ENCODE measurements at regions not wholly inside any gene's neighbourhood (a gene's known extent, or its start where the extent isn't known, plus 50 kb on each side); places are given as distances from the start of the nearest gene placed in this dataset.

DNA sequence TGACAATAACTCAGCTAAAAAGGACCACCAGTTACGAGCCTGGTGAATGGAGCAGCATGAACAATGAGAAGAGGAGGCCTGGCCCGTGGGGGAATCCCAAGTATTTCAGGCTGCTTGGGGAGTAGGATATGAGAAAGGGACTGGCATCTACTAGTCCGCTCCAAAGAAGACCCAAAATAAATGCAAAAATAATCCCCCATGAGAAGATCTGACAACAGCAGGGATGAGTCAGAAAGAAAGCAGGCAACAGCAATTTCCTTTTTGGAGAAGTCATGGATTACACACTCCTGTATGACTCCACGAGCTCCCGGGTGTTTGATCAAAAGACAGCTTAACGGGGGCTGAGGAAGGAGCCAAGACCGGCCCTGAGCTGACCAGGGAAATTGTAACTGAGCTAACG is 111.4 kb downstream of the SOX11 start:
- DNase-seq: no peak
- Mint-ChIP-seq H3K9me3 (peaks cover 5% of the 10 kb centered on the region in 2 donors), H3K4me3 (no peak overlapping the region), H3K27me3 (no peaks in the 10 kb centered on the region), H3K4me1 (no peaks in the 10 kb centered on the region), H3K27ac (no peak overlapping the region), H3K36me3 (no peaks in the 10 kb centered on the region)
- no peak for ATAC-seq (replicated peaks)

- Mint-ChIP-seq H3K4me1 (no peaks in the 10 kb centered on the region), H3K4me3 (no peak overlapping the region)
Measured at GRCh38 chr2:5818961-5819600, 126.9 kb downstream of the SOX11 start.

GRCh38 chr2:5824126-5824525 is 131.9 kb downstream of the SOX11 start:
- H3K27ac Mint-ChIP-seq: no peak overlapping the region
- no peaks in the 10 kb centered on the region for H3K36me3 Mint-ChIP-seq
- H3K4me1 Mint-ChIP-seq: no peaks in the 10 kb centered on the region
- no peak overlapping the region for H3K4me3 Mint-ChIP-seq
- no peaks in the 10 kb centered on the region for H3K27me3 Mint-ChIP-seq
- ATAC-seq (replicated peaks): no peak
- peaks cover 0 to 9% of the 10 kb centered on the region in 2 donors for H3K9me3 Mint-ChIP-seq
- DNase-seq: no peak

More at GRCh38 chr2:5818961-5819600, 126.9 kb downstream of the SOX11 start:
- ATAC-seq (replicated peaks) (no peak), DNase-seq (no peak)
- Mint-ChIP-seq H3K27me3 (no peaks in the 10 kb centered on the region), H3K36me3 (no peaks in the 10 kb centered on the region), H3K9me3 (peaks cover 0 to 3% of the 10 kb centered on the region in 2 donors), H3K27ac (no peak overlapping the region)

- Mint-ChIP-seq H3K4me1 (no peaks in the 10 kb centered on the region), H3K36me3 (no peaks in the 10 kb centered on the region), H3K4me3 (no peak overlapping the region), H3K9me3 (peaks cover 0 to 9% of the 10 kb centered on the region in 2 donors), H3K27me3 (no peaks in the 10 kb centered on the region), H3K27ac (no peak overlapping the region)
- no peak for ATAC-seq (replicated peaks)
- DNase-seq: no peak
Measured at GRCh38 chr2:5825686-5826085, 133.5 kb downstream of the SOX11 start.

DNA sequence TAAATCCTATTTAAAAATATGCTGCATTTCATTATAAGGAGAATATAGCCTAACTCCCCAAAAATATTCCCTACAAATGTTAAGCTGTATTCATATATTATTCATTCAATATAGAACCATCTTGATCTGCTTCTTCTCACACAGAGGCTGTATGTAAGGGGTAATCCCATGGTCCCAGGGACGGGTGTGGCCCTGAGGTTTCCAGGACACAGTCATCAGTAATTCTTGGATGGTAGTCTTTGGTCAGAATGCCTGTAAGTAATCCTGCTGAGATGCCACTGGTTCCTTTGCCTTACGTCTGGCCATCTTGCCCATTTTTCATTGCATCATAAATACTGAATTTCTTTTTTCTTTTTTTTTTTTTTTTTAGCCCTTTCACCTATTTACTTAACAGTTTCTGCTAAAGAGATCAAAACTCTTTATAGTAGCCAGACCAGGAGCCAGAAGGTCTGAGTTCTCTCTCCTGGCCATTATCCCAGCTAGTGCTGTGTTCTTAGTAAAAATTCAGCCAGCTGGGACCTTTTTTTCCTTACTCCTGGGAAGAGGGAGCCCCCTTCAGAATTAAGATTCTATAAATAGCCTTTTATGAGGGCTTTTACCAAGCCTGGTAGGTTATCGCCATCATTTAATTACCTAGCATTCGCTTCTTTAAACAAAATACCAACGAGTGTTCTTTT is 134.9 kb downstream of the SOX11 start:
- Mint-ChIP-seq H3K36me3 (peaks cover 0 to 2% of the 10 kb centered on the region in 2 donors), H3K4me1 (no peaks in the 10 kb centered on the region), H3K27ac (no peak overlapping the region), H3K9me3 (peaks cover 0 to 11% of the 10 kb centered on the region in 2 donors), H3K27me3 (no peaks in the 10 kb centered on the region), H3K4me3 (no peak overlapping the region)
- no peak for DNase-seq
- no peak for ATAC-seq (replicated peaks)

DNA sequence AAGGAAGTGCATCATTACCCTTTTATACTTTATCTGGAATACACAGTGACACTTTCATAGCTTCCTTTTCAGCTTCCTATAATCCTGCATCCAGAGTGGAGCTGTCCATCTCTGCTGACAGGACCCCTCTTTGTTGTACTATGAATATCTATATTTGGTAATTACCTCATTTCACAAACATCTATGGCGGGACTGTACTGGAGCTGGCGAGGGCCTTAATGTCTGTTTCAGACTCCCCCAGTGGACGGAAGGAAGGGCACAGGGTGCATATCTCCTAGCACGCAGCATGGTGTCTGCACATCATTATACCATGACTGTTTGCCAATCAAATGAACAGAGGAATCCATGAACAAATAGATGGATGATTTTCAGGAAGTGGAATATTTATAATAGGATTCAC is 142.3 kb downstream of the SOX11 start:
- Mint-ChIP-seq H3K27me3 (no peaks in the 10 kb centered on the region), H3K4me1 (no peaks in the 10 kb centered on the region), H3K4me3 (no peak overlapping the region), H3K27ac (no peak overlapping the region), H3K9me3 (peaks cover 0 to 5% of the 10 kb centered on the region in 2 donors), H3K36me3 (peaks cover 0 to 2% of the 10 kb centered on the region in 2 donors)
- DNase-seq (no peak), ATAC-seq (replicated peaks) (no peak)

- Mint-ChIP-seq H3K4me3 (no peak overlapping the region), H3K4me1 (no peaks in the 10 kb centered on the region), H3K9me3 (peaks cover 0 to 1% of the 10 kb centered on the region in 2 donors), H3K27ac (no peak overlapping the region), H3K27me3 (no peaks in the 10 kb centered on the region), H3K36me3 (no peaks in the 10 kb centered on the region)
- DNase-seq (no peak), ATAC-seq (replicated peaks) (no peak)
Measured at GRCh38 chr2:5839550-5839949, 147.4 kb downstream of the SOX11 start.

GRCh38 chr2:5841126-5841525 is 148.9 kb downstream of the SOX11 start:
- H3K4me1 Mint-ChIP-seq: no peaks in the 10 kb centered on the region
- DNase-seq (no peak), ATAC-seq (replicated peaks) (no peak)
- no peak overlapping the region for H3K27ac Mint-ChIP-seq
- H3K9me3 Mint-ChIP-seq: peaks cover 0 to 1% of the 10 kb centered on the region in 2 donors
- H3K27me3 Mint-ChIP-seq: no peaks in the 10 kb centered on the region
- no peak overlapping the region for H3K4me3 Mint-ChIP-seq
- H3K36me3 Mint-ChIP-seq: no peaks in the 10 kb centered on the region

GRCh38 chr2:5842326-5842725 is 150.1 kb downstream of the SOX11 start:
- H3K27ac Mint-ChIP-seq: no peak overlapping the region
- DNase-seq (no peak), ATAC-seq (replicated peaks) (no peak)
- H3K4me3 Mint-ChIP-seq: no peak overlapping the region
- H3K36me3 Mint-ChIP-seq: no peaks in the 10 kb centered on the region
- no peaks in the 10 kb centered on the region for H3K4me1 Mint-ChIP-seq
- H3K27me3 Mint-ChIP-seq: no peaks in the 10 kb centered on the region
- peaks cover 3 to 4% of the 10 kb centered on the region in 2 donors for H3K9me3 Mint-ChIP-seq

DNA sequence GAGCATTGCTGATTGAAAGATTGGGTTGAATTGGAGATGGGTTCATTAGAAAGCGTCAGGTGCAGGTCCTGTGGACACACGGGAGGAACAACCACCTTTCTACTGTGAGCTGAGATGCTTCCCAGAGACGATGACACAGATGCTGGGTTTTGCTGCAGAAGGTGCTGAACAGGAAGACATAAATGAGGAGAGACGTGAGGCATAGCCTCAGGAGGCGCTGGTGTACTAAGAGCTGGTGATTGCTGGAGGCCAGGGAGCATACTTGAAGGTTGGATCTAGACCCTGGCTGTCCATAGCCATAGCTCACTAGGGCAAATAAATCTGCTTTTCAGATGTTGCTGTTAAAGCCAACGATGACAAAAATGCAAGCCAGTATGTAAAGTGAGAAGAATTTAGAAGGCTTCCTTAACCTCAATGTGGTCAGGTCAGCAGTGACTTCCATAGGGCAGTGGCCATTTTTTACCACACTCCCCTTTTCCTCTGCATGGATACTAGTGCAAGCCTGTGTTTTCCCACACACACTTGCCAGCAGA is 153.7 kb downstream of the SOX11 start:
- Mint-ChIP-seq H3K9me3 (peaks cover 3% of the 10 kb centered on the region in 2 donors), H3K27ac (no peak overlapping the region), H3K27me3 (no peaks in the 10 kb centered on the region), H3K36me3 (no peaks in the 10 kb centered on the region), H3K4me1 (no peaks in the 10 kb centered on the region), H3K4me3 (no peak overlapping the region)
- ATAC-seq (replicated peaks): no peak
- no peak for DNase-seq

- Mint-ChIP-seq H3K9me3 (peaks cover 3% of the 10 kb centered on the region in 2 donors), H3K36me3 (no peaks in the 10 kb centered on the region), H3K27me3 (no peaks in the 10 kb centered on the region), H3K4me3 (no peak overlapping the region), H3K4me1 (no peaks in the 10 kb centered on the region), H3K27ac (no peak overlapping the region)
- DNase-seq: no peak
- ATAC-seq (replicated peaks): no peak
Measured at GRCh38 chr2:5846881-5847280, 154.7 kb downstream of the SOX11 start.

- no peak for ATAC-seq (replicated peaks)
- Mint-ChIP-seq H3K27ac (no peak overlapping the region), H3K4me3 (no peak overlapping the region), H3K27me3 (no peaks in the 10 kb centered on the region), H3K9me3 (peaks cover 3 to 4% of the 10 kb centered on the region in 2 donors), H3K36me3 (no peaks in the 10 kb centered on the region), H3K4me1 (no peaks in the 10 kb centered on the region)
- no peak for DNase-seq
Measured at GRCh38 chr2:5849562-5849961, 157.4 kb downstream of the SOX11 start.

DNA sequence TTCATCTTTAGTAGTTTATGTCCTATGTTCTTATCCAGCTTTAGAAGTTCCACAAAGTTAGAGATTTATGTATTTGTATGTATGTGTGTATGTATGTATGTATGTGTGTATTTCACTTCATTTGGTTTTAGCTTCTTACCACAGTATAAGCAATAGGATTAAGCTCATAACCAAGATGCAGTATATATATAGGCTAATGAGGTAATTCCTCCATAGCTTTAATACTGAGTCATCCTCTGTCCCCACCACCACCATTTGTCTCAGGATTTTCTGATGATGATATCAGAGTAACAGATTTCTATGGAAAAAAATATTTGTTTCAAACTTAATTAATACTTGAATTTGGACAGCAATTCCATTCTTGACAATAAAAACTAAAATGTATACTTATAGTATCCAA is 159.2 kb downstream of the SOX11 start:
- Mint-ChIP-seq H3K27me3 (no peaks in the 10 kb centered on the region), H3K36me3 (no peaks in the 10 kb centered on the region), H3K9me3 (peaks cover 2 to 4% of the 10 kb centered on the region in 2 donors), H3K27ac (no peak overlapping the region), H3K4me1 (no peaks in the 10 kb centered on the region), H3K4me3 (no peak overlapping the region)
- DNase-seq (no peak), ATAC-seq (replicated peaks) (no peak)

GRCh38 chr2:5854797-5855196 is 162.6 kb downstream of the SOX11 start:
- DNase-seq: no peak
- H3K27me3 Mint-ChIP-seq: no peaks in the 10 kb centered on the region
- H3K36me3 Mint-ChIP-seq: no peaks in the 10 kb centered on the region
- H3K9me3 Mint-ChIP-seq: peaks cover 8 to 11% of the 10 kb centered on the region in 2 donors
- no peak overlapping the region for H3K27ac Mint-ChIP-seq
- H3K4me3 Mint-ChIP-seq: no peak overlapping the region
- no peaks in the 10 kb centered on the region for H3K4me1 Mint-ChIP-seq
- ATAC-seq (replicated peaks): no peak

DNA sequence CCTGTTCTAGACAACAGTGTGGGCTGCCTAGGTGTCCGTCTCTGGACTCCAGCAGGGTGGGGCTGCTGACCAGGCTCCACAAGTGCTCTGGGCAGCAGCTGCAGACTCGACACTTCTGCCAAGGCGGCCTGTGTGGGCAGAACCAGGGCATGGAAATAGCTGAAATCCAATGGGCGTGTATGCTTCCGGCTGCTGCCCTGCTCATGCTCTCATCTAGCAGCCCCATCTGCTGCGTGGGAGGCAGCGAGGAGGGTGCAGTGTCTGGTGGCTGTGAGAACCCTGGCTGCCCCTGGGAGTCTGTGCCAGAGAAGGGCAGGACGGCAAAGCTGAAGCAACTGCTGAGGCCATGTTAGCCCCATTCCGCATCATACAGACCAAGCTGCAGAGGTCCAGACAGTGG is 174.9 kb downstream of the SOX11 start:
- Mint-ChIP-seq H3K4me1 (no peaks in the 10 kb centered on the region), H3K27ac (no peak overlapping the region), H3K27me3 (no peaks in the 10 kb centered on the region), H3K4me3 (no peak overlapping the region), H3K9me3 (peaks cover 0 to 2% of the 10 kb centered on the region in 2 donors), H3K36me3 (no peaks in the 10 kb centered on the region)
- ATAC-seq (replicated peaks) (no peak), DNase-seq (no peak)

Data from stimulated activated naive B cell treated with anti-CD40 and anti-IgM and Interleukin-4, amounts not matched to agents 10 μg/mL and 1 μg/mL and 100 μg/mL, for 72 hours (primary cell).